ENCODE measurements at regions not wholly inside any gene's neighbourhood (a gene's known extent, or its start where the extent isn't known, plus 50 kb on each side); places are given as distances from the start of the nearest gene placed in this dataset.

DNA sequence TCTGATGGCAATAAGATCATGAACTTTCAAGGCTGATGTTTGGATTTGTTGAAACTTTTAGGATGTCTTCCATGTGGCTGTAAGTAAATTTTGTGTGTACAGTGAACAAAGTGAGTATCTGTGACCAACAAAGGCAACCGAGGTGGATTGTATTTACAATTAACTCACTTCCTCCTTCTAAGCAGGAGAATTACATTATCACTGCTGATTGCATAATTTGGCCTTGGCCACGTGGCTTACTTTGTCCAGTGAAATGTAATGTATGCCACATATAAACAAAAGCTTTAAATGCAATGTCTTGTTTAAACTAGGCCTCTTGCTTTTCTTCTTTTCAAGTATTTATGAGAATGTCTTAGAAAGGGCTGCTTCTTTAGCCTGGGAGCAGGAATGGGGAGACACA, 66.3 kb upstream of the MAD2L1 start:
- TF ChIP-seq, protein P1, sequence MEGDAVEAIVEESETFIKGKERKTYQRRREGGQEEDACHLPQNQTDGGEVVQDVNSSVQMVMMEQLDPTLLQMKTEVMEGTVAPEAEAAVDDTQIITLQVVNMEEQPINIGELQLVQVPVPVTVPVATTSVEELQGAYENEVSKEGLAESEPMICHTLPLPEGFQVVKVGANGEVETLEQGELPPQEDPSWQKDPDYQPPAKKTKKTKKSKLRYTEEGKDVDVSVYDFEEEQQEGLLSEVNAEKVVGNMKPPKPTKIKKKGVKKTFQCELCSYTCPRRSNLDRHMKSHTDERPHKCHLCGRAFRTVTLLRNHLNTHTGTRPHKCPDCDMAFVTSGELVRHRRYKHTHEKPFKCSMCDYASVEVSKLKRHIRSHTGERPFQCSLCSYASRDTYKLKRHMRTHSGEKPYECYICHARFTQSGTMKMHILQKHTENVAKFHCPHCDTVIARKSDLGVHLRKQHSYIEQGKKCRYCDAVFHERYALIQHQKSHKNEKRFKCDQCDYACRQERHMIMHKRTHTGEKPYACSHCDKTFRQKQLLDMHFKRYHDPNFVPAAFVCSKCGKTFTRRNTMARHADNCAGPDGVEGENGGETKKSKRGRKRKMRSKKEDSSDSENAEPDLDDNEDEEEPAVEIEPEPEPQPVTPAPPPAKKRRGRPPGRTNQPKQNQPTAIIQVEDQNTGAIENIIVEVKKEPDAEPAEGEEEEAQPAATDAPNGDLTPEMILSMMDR (IDR thresholded peaks at IDR 0.05): no peak
- TF ChIP-seq POLR2A (IDR thresholded peaks at IDR 0.05): no peak
